ENCODE measurements at regions not wholly inside any gene's neighbourhood (a gene's known extent, or its start where the extent isn't known, plus 50 kb on each side); places are given as distances from the start of the nearest gene placed in this dataset.

DNA sequence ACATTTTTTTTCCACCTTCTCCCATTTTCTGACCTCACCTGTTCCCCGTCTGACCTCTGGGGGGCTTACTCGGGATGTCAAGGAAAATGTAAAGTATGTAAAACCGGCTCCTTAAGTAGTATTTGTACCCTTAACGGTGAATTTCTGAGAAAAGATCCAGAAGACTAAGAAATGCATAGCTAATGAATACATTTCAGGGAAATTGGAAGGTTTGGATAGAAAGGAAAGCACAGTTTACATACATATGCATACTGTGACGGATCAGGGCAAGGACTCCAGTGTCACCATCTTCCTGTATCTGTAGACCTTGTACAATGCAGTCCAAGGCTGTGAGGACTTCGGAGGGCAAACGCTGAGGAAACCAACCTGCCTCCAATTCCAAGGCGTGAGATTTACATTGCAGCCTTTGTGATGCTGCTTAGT, 2185.9 kb upstream of the TENM3 start:
- TF ChIP-seq POLR2A (IDR thresholded peaks at IDR 0.05), result no peak
- TF ChIP-seq, protein P1, sequence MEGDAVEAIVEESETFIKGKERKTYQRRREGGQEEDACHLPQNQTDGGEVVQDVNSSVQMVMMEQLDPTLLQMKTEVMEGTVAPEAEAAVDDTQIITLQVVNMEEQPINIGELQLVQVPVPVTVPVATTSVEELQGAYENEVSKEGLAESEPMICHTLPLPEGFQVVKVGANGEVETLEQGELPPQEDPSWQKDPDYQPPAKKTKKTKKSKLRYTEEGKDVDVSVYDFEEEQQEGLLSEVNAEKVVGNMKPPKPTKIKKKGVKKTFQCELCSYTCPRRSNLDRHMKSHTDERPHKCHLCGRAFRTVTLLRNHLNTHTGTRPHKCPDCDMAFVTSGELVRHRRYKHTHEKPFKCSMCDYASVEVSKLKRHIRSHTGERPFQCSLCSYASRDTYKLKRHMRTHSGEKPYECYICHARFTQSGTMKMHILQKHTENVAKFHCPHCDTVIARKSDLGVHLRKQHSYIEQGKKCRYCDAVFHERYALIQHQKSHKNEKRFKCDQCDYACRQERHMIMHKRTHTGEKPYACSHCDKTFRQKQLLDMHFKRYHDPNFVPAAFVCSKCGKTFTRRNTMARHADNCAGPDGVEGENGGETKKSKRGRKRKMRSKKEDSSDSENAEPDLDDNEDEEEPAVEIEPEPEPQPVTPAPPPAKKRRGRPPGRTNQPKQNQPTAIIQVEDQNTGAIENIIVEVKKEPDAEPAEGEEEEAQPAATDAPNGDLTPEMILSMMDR (IDR thresholded peaks at IDR 0.05 in 8 of 11, conservative IDR thresholded peaks at IDR 0.05 in 3 of 11), result no peak
- TF ChIP-seq POLR2AphosphoS5 (IDR thresholded peaks at IDR 0.05), result no peak
- Histone ChIP-seq H3K4me3 (peak overlapping the region in 2 of 8 donors; percentile 51 to 71), H3K4me1 (peaks cover 4 to 28% (median 20%) of the 10 kb centered on the region in 6 donors), H3K27me3 (replicated peaks in 1 of 7) (peaks cover 0 to 68% (median 47%) of the 10 kb centered on the region in 7 donors), H3K27ac (no peak overlapping the region), H3K9me3 (no peaks in the 10 kb centered on the region), H3K36me3 (no peaks in the 10 kb centered on the region)
- intact Hi-C loops (cut with DNase I; ENCODE audit: low total_unique reads), result no loop called here
- no peak for DNase-seq
- WGBS, 5 donors, result 4 to 6% (median 5%) methylated on average over 8 of the region's 8 CpGs

DNA sequence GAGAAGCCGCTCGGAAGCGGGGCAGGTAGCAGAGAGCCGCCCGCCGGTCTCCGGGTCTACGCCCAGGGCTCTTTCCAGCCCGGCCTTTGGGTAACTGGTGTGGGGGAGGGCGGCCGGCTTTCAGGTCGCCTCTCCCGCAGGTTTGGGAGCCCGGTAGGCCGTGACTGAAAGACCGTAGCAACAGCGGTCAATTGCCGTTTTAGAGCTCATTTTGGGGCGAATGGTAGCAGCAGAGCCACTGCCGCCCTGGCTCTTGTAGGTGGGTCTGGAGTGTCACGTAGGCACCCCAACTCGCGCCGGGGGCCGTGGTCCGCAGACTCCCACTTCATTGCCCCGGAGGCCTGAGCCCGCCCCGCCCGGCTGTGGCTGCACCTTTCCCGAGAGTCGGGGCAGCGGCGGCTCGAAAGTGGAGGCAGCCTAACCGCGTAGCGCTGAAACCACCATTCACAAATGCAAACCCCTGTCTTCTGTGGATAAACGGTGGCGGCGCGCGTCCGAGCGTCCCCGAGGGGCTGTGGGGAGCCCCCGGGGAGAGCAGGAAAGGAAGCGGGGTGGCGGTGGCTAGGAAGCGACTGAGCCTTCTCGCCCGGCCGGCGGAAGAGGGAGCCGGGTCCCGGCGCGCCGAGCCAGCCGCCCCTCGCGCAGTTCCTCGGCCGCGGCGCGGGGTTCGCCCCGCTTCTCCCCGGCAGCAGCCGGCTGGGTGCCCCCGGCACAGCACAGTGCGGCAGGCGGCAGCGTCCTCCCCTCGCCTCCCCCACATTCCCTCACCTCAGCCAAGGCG, 2185.1 kb upstream of the TENM3 start:
- 0 to 4% (median 2%) methylated on average over 36 to 77 of the region's 77 CpGs for WGBS, 5 donors
- Histone ChIP-seq H3K9me3 (no peaks in the 10 kb centered on the region), H3K27me3 (replicated peaks in 1 of 7) (peaks cover 0 to 75% (median 47%) of the 10 kb centered on the region in 7 donors), H3K36me3 (no peaks in the 10 kb centered on the region), H3K4me1 (peaks cover 4 to 28% (median 20%) of the 10 kb centered on the region in 6 donors), H3K27ac (no peak overlapping the region), H3K4me3 (peak overlapping the region; percentile 21 to 71 (median 43))
- TF ChIP-seq, protein P1 (IDR thresholded peaks at IDR 0.05 in 8 of 11, conservative IDR thresholded peaks at IDR 0.05 in 3 of 11), result no peak
- TF ChIP-seq POLR2AphosphoS5 (IDR thresholded peaks at IDR 0.05) (no peak), POLR2A (IDR thresholded peaks at IDR 0.05) (no peak)
- DNase-seq, result peak; percentile 80
- intact Hi-C loops (cut with DNase I; ENCODE audit: low total_unique reads), result no loop called here

DNA sequence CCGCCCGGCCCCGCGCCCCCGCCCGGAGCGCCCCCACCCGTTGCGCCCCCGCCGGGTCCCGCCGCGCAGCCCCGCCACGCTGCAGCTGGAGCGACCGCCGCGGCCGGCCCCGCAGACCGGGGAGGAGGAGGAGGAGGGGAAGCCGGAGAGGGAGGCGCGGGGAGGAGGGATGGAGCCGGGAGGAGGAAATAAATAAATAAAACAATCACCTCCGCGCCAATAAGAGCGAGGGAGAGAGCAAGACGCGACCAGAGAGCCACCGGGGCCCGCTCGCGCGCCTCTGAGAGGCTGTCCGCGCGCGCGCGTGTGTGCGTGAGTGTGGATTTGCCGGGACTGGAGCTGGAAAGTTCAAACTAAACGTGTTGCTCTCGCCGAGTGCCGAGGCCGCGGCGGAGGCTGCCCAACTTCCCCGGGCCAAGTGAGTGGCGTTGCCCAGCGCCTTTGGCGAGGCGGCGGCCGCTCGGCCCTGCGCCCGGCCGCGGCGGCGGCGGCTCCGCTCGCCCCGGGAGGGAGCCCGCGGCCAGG, 2184.4 kb upstream of the TENM3 start:
- peaks cover 4 to 28% (median 20%) of the 10 kb centered on the region in 6 donors for H3K4me1 ChIP-seq
- no peaks in the 10 kb centered on the region for H3K9me3 ChIP-seq
- TF ChIP-seq, protein P1 (IDR thresholded peaks at IDR 0.05 in 8 of 11, conservative IDR thresholded peaks at IDR 0.05 in 3 of 11), result no peak
- TF ChIP-seq POLR2A (IDR thresholded peaks at IDR 0.05), result no peak
- intact Hi-C loops (cut with DNase I; ENCODE audit: low total_unique reads), result no loop called here
- peak overlapping the region in 7 of 8 donors; percentile 30 to 71 (median 45) for H3K4me3 ChIP-seq
- no peaks in the 10 kb centered on the region for H3K36me3 ChIP-seq
- 1 to 4% (median 1%) methylated on average over 43 to 72 of the region's 72 CpGs for WGBS, 5 donors
- H3K27ac ChIP-seq, result no peak overlapping the region
- peak; percentile 75 for DNase-seq
- H3K27me3 ChIP-seq (replicated peaks in 1 of 7), result peaks cover 0 to 75% (median 47%) of the 10 kb centered on the region in 7 donors

DNA sequence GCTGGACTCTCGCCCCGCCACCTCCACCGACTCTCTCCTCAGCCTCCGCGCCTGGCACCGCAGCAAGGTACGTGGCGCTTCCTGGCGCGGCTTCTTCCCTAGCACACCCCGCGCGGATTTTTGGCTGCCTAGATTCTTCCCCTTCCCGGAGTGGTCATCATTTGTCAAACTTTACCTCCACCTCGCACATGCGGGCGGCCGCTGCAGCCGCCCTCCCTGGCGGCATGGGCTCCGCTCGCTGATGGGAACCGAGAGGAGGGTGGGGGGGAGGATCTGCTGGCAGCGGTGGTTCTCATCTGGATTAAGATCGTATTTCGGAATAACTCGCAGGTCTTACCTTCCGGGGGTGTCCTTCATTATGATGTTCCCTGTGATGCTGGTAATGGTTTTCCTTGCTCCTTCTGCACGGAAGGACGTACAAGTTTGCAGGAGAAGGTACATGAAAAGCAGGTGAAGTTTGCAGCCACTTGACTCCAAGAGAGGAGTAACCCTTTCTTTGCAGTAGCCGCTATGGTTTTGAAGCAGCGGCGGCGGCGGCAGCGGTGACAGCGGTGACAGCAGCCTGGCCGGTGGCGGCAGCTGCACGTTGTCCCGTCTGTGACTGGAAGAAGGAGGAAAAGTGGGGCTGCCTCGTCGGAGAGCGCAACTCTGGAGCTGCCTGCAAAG, 2183.9 kb upstream of the TENM3 start:
- intact Hi-C loops (cut with DNase I; ENCODE audit: low total_unique reads), result no loop called here
- TF ChIP-seq POLR2AphosphoS5 (IDR thresholded peaks at IDR 0.05) (no peak), POLR2A (IDR thresholded peaks at IDR 0.05) (no peak)
- TF ChIP-seq, protein P1 (IDR thresholded peaks at IDR 0.05 in 8 of 11, conservative IDR thresholded peaks at IDR 0.05 in 3 of 11), result no peak
- DNase-seq, result peak; percentile 68
- H3K27me3 ChIP-seq (replicated peaks in 1 of 7), result peaks cover 0 to 75% (median 47%) of the 10 kb centered on the region in 7 donors
- no peak overlapping the region for H3K27ac ChIP-seq
- 0 to 7% (median 2%) methylated on average over 32 to 44 of the region's 44 CpGs for WGBS, 5 donors
- H3K4me3 ChIP-seq, result peak overlapping the region in 7 of 8 donors; percentile 30 to 71 (median 45)
- no peaks in the 10 kb centered on the region for H3K9me3 ChIP-seq
- H3K36me3 ChIP-seq, result no peaks in the 10 kb centered on the region
- peaks cover 4 to 28% (median 20%) of the 10 kb centered on the region in 6 donors for H3K4me1 ChIP-seq
